Superior temporal gyrus (tissue), 1 donor: ENCODE measurements at regions not wholly inside any gene's neighbourhood (a gene's known extent, or its start where the extent isn't known, plus 50 kb on each side); places are given as distances from the start of the nearest gene placed in this dataset.
A peak's percentile ranks its signal among the peaks of the same experiment; 100 is the strongest.

Source experiments
- DNase-seq: peaks from one replicate; pipeline ENCODE4 v3.0.0-alpha.2; 2016; ENCODE audit errors: extremely low spot score

GRCh38 chr2:220892018-220892634 lies 680.0 kb downstream of the EPHA4 start:
- no peak for DNase-seq

- DNase-seq: no peak
Measured at GRCh38 chr2:220893411-220893810, 678.7 kb downstream of the EPHA4 start.

GRCh38 chr2:220894069-220894468 lies 678.0 kb downstream of the EPHA4 start:
- DNase-seq: no peak

GRCh38 chr2:220899492-220899891 lies 672.6 kb downstream of the EPHA4 start:
- no peak for DNase-seq

- DNase-seq: no peak
Measured at GRCh38 chr2:220904015-220904414, 668.1 kb downstream of the EPHA4 start.

GRCh38 chr2:220913384-220913783 lies 658.7 kb downstream of the EPHA4 start:
- no peak for DNase-seq

GRCh38 chr2:220915092-220915623 lies 656.9 kb downstream of the EPHA4 start:
- no peak for DNase-seq

GRCh38 chr2:220916931-220917330 lies 655.2 kb downstream of the EPHA4 start:
- DNase-seq: no peak

GRCh38 chr2:220930271-220931076 lies 641.6 kb downstream of the EPHA4 start:
- DNase-seq: no peak

GRCh38 chr2:220931491-220931890 lies 640.6 kb downstream of the EPHA4 start:
- no peak for DNase-seq

GRCh38 chr2:220932041-220932440 lies 640.1 kb downstream of the EPHA4 start:
- no peak for DNase-seq

- DNase-seq: no peak
Measured at GRCh38 chr2:220935789-220936321, 636.2 kb downstream of the EPHA4 start.

GRCh38 chr2:220936641-220937197 lies 635.4 kb downstream of the EPHA4 start:
- no peak for DNase-seq

GRCh38 chr2:220937245-220937644 lies 634.9 kb downstream of the EPHA4 start:
- peak; percentile 42 for DNase-seq

GRCh38 chr2:220940646-220941045 lies 631.5 kb downstream of the EPHA4 start:
- no peak for DNase-seq

- DNase-seq: no peak
Measured at GRCh38 chr2:220941683-220942082, 630.4 kb downstream of the EPHA4 start.

- DNase-seq: no peak
Measured at GRCh38 chr2:220946552-220946951, 625.6 kb downstream of the EPHA4 start.

- DNase-seq: no peak
Measured at GRCh38 chr2:220948579-220948978, 623.5 kb downstream of the EPHA4 start.

GRCh38 chr2:220949466-220949865 lies 622.6 kb downstream of the EPHA4 start:
- no peak for DNase-seq

GRCh38 chr2:220955776-220956175 lies 616.3 kb downstream of the EPHA4 start:
- DNase-seq: no peak

GRCh38 chr2:220956429-220956828 lies 615.7 kb downstream of the EPHA4 start:
- no peak for DNase-seq

GRCh38 chr2:220959391-220959802 lies 612.7 kb downstream of the EPHA4 start:
- DNase-seq: peak; percentile 21
